ENCODE measurements at regions not wholly inside any gene's neighbourhood (a gene's known extent, or its start where the extent isn't known, plus 50 kb on each side); places are given as distances from the start of the nearest gene placed in this dataset.

GRCh38 chr17:70865993-70866804 lies 696.9 kb downstream of the KCNJ2 start:
- H3K4me3 ChIP-seq (ENCODE audit: low read depth, low read length) = no peak overlapping the region
- DNase-seq (ENCODE audit: low read depth) = peak; percentile 30
- TF ChIP-seq, protein P1, sequence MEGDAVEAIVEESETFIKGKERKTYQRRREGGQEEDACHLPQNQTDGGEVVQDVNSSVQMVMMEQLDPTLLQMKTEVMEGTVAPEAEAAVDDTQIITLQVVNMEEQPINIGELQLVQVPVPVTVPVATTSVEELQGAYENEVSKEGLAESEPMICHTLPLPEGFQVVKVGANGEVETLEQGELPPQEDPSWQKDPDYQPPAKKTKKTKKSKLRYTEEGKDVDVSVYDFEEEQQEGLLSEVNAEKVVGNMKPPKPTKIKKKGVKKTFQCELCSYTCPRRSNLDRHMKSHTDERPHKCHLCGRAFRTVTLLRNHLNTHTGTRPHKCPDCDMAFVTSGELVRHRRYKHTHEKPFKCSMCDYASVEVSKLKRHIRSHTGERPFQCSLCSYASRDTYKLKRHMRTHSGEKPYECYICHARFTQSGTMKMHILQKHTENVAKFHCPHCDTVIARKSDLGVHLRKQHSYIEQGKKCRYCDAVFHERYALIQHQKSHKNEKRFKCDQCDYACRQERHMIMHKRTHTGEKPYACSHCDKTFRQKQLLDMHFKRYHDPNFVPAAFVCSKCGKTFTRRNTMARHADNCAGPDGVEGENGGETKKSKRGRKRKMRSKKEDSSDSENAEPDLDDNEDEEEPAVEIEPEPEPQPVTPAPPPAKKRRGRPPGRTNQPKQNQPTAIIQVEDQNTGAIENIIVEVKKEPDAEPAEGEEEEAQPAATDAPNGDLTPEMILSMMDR (conservative IDR thresholded peaks at IDR 0.05; ENCODE audit: low read depth, low read length) = no peak

DNA sequence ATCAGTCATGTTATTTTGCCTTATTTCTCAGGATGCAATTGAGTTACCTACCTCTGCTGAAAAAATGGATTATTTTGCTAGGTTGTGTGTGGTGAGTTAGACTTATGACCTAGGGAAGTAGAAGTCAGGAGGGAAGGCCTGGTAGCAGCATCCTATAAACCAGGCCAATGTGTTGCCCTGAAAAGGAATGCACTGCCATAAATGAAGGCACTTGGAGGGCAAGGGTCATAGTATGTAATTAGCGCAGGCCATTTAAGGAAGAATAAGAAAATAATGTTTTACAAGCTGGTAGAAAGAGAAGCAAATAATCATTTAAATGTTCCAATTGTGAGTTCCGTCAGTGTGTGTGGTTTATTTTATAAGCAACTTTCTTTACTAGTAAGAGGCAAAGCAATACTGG lies 698.8 kb downstream of the KCNJ2 start:
- TF ChIP-seq, protein P1 (conservative IDR thresholded peaks at IDR 0.05; ENCODE audit: low read depth, low read length) = no peak
- DNase-seq (ENCODE audit: low read depth) = no peak
- no peak overlapping the region for H3K4me3 ChIP-seq (ENCODE audit: low read depth, low read length)

GRCh38 chr17:70869402-70870085 lies 700.2 kb downstream of the KCNJ2 start:
- no peak for DNase-seq (ENCODE audit: low read depth)
- TF ChIP-seq, protein P1 (conservative IDR thresholded peaks at IDR 0.05; ENCODE audit: low read depth, low read length) = no peak
- no peak overlapping the region for H3K4me3 ChIP-seq (ENCODE audit: low read depth, low read length)

GRCh38 chr17:70871180-70871818 lies 702.0 kb downstream of the KCNJ2 start:
- TF ChIP-seq, protein P1 (conservative IDR thresholded peaks at IDR 0.05; ENCODE audit: low read depth, low read length) = no peak
- H3K4me3 ChIP-seq (ENCODE audit: low read depth, low read length) = no peak overlapping the region
- DNase-seq (ENCODE audit: low read depth) = no peak

GRCh38 chr17:70872103-70872502 lies 702.8 kb downstream of the KCNJ2 start:
- TF ChIP-seq, protein P1 (conservative IDR thresholded peaks at IDR 0.05; ENCODE audit: low read depth, low read length) = no peak
- no peak overlapping the region for H3K4me3 ChIP-seq (ENCODE audit: low read depth, low read length)
- no peak for DNase-seq (ENCODE audit: low read depth)

DNA sequence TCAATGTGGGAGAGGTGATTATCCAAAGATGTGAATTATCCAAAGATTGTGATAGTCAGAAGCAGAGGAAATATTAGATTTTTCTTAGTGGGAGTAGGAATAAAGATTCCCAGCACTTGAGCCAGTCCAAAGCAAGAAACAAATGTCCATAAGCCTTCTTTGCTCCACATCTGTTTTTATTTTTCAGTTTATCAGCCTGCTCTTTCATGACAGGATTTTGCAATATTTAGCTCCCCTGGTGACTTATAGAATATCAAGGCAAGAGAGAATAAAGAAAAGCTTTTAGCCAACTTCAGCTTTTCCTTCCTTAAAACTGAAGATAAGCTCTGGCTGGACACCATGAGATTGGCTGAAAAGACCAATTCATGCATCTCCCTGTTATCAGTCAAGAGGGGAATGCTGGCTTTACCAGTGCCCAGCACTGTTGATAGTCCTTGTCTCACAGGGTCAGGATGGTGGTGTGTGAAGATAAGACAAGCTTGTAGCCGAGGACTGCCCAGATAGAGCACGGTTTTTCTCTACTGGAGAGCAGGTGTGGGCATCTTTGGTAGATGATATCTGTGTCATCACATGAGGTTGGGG lies 706.5 kb downstream of the KCNJ2 start:
- TF ChIP-seq, protein P1 (conservative IDR thresholded peaks at IDR 0.05; ENCODE audit: low read depth, low read length) = no peak
- DNase-seq (ENCODE audit: low read depth) = peak; percentile 16
- H3K4me3 ChIP-seq (ENCODE audit: low read depth, low read length) = no peak overlapping the region
